NCI-H1105 treated with DMSO at 0.1 percent for 48 hours (cell line): ENCODE measurements at regions not wholly inside any gene's neighbourhood (a gene's known extent, or its start where the extent isn't known, plus 50 kb on each side); places are given as distances from the start of the nearest gene placed in this dataset.
A peak's percentile ranks its signal among the peaks of the same experiment; 100 is the strongest.
"Not testable (repeated sequence)": the region's sequence is repeated elsewhere in the genome, so short reads cannot be mapped to it uniquely, and the experiment has no call there.

ENCODE experiments used
- DNase-seq: peaks from one replicate; lab custom pipeline; 2025; lab: John Stamatoyannopoulos, UW

DNA sequence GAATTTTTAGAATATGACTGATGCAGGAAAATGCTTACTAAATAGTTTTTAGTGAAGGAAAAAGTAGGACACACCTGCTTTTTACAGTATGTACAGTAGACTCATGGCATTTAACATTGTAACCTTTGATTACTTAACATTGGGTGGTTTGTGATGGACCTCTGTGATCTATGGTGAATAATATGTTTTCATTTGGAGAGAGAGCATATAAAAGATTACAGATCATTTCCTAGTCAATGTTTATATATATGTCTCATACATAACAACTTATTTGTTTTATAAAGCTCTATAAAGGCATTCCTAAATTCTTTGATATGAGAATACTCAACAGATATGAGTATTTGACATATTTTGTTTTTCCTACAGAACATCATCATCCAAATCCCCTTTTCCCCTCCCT lies 129.3 kb upstream of the PDE7B start:
- DNase-seq: no peak

DNA sequence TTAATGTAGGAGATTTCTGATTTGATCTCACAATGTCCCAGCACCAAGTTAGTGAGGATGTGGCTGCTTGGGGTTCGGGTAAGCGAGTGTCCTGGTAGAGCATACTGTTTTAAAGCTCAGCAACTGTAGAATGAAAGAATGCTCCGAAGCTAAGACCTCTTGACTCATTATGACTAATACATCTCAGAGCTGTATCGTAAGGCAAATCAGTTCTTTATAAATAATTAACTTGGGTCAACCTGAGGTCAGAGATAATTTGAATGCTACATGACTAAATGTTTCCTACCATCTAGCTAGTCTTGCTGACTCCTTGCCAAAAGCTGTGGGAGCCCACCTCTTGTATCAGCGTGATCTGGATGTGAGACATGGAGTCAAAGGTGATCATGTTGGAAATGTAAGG lies 128.8 kb upstream of the PDE7B start:
- DNase-seq: no peak

DNA sequence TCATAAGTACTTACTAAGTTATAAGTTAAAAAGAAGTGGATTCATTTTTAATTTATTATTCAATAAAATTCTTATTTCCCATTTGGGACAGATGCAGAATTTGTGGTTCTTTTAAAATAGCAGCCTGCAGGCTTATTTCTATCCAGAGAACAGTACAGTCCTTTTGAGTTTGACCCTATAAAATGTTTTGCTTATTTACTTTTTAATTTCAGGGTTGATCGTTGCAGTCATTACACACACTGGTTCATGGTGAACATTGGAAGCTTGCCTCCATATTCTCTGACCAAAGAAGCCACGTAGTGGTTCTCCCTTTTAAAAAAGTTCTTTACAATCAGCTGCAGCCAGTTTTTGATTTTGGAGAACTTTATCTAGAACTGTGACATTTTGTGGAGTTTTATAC lies 122.9 kb upstream of the PDE7B start:
- no peak for DNase-seq

DNA sequence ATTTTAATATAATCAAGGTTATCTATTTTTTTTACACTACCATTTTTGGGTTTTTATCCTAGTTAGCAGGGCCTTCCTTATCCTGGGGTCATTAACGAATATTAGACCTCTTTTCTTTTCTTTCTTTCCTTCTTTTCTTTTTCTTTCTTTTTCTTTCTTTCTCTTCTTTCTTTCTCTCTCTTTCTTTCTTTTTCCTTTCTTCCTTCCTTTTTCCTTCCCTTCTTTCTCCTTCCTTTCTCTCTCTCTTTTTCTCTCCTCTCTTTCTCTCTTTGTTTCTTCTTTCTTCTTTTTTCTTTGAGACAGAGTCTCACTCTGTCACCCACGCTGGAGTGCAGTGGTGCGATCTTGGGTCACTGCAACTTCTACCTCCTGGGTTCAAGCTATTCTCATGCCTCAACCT lies 120.4 kb upstream of the PDE7B start:
- no peak for DNase-seq

DNA sequence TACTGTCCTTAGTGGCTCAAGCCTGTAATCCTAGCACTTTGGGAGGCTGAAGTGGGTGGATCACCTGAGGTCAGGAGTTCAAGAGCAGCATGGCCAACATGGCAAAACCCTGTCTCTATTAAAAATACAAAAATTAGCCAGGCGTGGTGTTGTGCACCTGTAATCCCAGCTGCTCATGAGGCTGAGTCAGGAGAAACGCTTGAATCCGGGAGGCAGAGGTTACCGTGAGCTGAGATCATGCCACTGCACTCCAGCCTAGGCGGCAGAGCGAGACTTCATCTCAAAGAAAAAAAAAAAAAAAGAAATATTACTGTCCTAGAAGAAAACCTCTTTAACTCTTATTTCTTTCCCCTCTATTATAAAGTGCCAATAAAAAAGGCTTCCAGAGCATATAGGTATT lies 115.2 kb upstream of the PDE7B start:
- DNase-seq: not testable (repeated sequence)

DNA sequence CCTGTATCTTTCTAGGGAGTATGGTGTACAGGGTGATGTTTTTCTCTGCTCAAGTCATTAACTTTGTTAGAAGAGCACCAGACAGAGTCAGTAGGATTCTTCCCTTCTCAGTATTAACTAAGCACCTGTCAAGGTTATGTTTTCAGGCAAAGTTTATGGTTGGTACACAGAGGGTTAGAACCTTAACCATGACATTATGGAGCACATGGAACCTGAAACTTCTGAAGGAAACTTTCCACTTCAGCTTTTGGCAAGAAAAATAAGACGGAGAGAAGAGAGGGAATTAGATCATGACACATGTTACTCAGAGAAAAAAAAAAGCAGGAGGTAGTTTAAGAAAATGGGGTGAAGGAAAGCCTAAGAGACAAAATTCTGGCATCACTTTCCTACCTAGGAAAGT lies 112.9 kb upstream of the PDE7B start:
- DNase-seq: no peak

DNA sequence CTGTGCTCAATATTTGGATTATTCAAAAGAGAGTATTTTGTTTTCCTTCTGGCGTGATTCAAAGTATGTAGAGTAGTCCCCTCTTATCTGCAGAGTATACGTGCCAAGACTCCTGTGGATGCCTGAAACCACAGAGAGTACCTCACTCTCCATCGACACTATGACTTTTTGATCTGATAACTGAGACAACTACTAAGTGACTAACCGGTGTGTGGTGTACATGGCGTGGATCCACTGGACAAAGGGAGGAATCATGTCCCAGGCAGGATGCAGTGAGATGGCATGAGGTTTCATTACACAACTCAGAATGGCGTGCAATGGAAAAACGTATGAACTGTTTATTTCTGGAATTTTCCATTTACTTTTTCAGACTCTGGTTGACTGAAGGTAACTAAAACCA lies 112.2 kb upstream of the PDE7B start:
- DNase-seq: no peak

DNA sequence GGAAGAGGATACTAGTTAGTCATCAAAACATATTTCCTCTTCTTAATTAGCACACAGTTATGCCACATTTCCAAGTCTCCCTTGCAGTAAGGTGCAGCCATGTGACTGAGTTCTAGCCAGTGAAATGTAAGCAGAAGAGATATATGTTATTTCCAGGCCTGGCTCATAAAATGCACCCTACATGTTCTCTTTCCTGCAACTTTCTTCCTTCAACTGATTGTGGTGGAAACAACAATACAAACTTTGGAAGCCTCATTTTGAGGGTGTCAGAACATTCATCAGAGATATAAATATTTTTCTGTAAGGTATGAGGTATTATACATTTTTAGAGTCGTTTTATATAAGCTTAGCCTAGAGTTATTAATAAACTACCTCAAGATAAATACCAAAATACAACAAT lies 110.9 kb upstream of the PDE7B start:
- DNase-seq: no peak

DNA sequence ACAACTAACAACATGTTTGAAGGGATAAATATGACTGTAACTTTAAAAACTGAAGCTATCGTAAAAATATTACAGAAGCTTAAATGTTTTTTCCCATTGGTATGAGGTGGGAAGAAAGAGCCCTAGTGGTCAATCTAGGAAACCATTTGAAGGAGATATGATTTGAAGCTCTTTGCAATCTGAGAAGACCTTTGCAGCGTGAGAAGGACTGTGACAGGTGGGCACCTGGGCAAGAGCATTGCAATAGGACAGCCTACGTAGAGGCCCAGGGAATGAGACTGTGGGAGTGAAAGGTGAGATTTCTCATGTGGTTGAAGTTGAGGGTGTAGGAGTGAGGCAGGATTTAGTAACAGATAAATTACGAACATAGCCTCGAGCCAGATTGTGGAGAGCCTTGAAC lies 108.0 kb upstream of the PDE7B start:
- no peak for DNase-seq

DNA sequence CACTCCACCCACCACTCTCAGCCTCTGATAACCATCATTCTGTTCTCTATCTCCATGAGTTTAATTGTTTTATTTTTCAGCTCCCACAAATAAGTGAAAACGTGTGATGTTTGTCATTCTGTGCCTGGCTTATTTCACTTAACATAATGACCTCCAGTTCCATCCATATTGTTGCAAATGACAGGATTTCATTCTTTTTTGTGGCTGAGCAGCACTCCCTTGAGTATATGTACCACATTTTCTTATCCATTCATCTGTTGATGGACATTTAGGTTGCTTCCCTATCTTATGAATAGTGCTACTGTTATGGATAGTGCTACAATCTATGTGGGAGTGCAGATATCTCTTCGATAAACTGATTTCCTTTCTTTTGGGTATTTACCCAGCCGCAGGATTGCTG lies 103.3 kb upstream of the PDE7B start:
- no peak for DNase-seq

DNA sequence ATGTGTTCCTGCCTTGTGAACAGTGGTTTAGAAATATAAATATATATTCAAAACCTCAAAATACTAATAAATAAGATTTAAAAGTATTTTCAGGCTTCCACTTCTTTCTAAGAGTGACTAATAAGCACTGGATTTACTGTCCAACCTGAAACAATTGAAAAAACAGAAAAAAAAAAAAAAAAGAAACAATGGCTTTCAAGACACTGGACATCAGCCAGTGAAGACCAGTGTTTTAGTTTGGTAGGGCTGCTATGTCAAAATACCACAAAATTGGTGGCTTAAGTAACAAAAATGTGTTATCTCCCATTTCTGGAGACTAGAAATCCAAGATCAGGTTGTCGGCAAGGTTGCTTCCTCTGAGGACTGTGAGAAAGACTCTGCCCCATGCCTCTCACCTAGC lies 101.4 kb upstream of the PDE7B start:
- no peak for DNase-seq

DNA sequence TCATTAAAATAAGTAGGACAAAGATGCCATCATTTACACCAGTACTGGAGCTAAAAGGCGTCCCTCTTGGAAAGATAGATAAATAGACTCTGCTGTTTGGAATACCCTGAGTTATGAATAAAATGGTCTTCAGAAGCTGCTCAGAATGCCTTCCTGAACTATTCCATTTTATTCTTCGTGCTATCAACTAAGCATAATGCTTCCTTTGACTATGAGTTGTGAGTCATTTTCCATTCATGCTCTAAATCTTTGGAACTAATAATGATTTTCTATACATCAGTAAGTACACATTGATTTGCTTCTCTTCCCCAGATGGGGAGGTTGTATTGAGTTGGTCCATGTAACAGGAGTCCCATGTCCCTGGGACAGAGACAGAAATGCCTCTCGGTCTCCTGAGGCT lies 98.3 kb upstream of the PDE7B start:
- no peak for DNase-seq

DNA sequence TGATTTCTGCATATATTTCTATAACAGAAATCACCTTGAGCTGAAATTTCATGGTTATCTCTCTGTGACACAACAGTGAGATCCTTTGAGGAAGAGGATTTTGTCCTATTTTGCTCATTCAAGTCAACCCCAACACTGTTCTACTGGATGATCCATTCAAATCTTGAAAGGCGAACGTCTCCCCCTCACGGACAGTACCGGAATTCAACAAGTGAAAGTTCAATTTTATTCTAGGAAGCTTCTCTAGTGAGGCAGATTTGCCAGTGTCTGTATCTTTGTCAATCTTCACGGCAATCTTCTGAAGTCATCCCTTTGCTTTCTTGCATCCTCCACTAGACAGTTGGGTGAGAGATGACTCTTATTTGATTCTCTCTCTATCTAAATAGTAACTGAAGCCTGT lies 91.7 kb upstream of the PDE7B start:
- DNase-seq: no peak

DNA sequence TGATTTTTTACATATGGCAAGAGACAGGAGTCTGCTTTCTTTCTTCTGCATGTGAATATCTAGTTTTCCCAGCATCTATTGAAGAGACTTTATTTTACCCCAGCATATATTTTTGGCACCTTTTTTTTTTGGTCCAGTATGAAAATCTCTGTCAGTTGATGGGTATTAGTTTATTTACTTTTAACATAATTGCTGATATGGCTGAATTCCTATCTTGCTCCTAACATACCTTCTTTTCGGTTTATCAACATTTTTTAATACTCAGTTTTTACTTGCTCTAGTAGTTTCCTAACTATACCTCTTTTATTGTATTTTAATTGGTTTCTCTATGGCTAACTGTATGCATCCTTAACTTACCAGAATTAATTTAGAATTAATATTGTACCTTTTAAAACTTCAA lies 77.5 kb upstream of the PDE7B start:
- no peak for DNase-seq

DNA sequence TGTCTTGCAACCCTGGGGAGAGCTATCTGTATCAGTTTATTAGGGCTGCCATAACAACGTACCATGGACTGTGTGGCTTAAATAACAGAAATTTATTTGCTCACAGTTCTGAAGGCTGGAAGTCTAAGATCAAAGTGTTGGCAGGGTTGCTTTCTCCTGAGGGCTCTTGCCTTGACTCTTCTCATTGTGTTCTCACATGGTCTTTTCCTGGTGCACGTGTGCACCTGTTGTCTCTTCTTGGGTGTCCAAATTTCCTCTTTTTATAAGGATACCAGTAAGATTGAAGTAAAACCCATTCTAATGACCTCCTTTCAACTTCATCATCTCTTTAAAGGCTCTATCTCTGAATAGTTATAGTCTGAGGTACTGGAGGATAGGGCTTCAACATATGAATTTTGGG lies 72.3 kb upstream of the PDE7B start:
- no peak for DNase-seq

DNA sequence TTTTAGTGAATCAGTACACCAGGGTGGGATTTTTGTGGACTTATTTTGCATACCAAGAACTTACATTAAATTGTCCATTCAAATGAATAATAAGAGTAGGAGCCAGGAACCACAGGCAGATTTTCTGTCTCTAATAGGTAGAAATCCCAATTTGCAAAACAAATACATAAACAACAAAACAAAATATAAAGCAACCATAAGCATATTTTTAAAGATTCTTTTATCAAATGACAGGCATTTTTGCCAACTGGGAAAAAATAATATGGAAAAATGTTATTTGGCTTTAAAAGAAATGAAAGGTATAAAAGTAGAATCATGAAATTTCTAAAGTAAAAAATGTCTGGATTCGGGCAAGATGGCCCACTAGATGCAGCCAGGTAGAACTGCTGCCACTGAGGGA lies 71.2 kb upstream of the PDE7B start:
- DNase-seq: no peak

DNA sequence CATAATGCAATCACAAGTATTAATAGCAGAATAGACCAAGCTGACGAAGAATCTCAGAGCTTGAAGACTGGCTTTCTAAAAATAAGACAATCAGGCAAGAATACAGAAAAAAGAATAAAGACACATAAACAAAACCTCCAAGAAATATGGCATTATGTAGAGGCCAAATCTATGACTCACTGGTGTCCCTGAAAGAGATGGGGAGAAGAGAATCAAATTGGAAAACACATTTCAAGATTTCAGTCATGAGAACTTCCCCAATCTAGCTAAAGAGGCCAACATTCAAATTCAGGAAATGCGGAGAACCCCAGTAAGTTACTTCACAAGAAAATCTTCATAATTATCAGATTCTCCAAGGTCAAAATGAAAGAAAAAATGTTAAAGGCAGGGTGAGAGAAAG lies 69.0 kb upstream of the PDE7B start:
- no peak for DNase-seq

DNA sequence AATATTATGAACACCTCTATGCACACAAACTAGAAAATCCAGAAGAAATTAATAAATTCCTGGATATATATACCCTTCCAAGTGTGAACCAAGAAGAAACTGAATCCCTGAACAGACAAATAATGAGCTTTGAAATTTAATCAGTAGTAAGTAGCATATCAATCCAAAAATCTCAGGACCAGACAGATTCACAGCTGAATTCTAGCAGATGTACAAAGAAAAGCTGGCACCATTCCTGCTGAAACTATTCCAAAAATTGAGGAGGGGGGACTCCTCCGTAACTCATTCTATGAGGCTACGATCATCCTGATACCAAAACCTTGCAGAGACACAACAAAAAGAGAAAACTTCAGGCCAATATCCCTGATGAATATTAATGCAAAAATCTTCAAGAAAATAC lies 67.0 kb upstream of the PDE7B start:
- no peak for DNase-seq

DNA sequence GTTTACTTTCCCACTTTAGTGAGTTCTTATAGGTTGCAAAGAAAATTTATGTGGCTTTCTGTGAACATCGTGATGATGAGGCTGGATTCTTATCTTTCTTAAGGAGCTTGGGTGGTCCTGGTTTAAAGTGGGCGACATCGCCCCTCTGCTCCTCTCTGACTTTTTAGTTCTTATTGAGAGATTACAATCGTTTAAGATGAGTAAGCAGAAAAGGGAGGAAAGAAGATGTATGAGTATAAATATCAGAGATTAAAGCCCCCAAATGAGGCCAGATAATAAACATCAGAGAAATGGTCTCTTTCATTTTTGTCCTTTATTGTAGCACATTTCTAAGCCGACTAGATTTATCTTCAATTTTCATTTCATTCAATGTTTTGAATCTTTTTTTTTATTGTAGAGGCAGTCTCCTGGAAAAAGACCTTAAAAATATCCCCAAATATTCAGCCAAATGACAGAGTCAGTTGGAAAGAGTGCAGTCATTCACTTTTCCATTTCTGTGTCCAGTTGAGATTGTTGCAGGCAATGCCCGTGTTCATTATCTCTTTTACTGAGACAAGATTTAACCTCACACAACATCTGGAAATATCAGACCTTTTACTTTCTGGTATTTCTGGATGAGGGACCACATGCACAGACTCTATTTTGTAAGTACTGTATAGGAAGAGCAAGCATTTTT lies 62.0 kb upstream of the PDE7B start:
- no peak for DNase-seq

DNA sequence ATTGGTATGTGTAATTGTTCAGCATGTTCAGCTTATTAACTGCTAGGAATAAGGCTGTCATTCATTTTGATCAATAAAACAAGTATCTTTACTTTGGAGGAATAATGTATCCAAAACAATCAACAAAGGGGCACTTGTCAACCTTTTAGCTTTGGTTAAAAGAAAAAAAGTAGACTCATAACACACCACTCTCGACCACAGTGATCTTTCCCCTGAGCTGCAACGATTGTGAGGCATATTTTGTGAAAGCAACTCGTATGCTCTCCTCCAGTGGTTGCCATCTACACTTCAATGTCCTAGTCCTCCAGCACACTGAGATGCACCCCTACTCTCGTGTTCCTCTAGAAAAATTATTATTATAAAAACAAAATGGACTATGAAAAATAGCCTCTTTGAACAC lies 60.1 kb upstream of the PDE7B start:
- no peak for DNase-seq

DNA sequence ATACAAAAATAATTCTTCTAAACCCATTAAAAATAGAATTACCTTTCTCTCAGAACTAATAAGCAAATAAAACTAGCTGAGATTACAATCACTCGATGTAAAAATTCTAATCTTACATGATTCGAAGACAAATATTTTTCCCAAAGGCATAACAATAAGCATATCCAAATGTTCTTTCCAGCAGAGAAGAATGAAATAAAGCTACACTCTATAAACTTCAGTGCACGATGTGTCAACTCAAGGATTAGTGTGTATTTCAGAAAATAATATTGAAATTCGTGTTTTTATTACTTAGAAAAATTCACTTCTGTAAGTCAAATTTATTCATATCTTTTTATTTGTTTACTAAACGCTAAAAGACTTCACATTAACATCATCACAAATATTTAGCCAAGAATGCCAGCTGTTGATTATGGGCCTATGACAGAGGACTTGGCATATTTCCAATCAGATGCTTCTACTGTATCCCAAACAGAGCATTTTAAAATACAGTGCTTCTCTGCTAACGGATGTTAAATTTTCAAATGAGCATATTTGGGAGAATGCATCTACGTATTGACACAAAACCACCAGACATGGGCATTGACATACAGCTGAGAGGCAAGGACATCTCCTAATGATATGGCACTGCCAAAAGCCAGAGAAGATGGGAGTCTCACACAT lies 54.7 kb upstream of the PDE7B start:
- DNase-seq: peak; percentile 48

DNA sequence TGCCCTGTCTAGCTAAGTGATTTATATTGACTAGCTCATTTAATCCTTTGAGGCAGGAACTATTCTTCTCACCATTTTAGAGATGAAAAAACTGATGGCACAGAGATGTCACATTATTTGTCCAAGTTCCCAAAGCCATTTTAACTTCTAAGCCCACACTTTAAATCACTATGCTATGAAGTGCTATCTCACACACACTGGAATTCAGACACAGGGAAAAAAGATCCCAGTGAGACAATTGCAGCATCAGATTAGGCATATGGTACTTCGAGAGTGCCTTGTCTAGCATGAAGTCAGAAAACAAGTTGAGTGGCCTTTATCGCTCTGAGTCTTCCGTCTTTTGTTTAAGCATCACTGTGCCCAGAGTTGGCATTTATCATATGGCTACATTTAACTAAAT lies 54.1 kb upstream of the PDE7B start:
- no peak for DNase-seq

DNA sequence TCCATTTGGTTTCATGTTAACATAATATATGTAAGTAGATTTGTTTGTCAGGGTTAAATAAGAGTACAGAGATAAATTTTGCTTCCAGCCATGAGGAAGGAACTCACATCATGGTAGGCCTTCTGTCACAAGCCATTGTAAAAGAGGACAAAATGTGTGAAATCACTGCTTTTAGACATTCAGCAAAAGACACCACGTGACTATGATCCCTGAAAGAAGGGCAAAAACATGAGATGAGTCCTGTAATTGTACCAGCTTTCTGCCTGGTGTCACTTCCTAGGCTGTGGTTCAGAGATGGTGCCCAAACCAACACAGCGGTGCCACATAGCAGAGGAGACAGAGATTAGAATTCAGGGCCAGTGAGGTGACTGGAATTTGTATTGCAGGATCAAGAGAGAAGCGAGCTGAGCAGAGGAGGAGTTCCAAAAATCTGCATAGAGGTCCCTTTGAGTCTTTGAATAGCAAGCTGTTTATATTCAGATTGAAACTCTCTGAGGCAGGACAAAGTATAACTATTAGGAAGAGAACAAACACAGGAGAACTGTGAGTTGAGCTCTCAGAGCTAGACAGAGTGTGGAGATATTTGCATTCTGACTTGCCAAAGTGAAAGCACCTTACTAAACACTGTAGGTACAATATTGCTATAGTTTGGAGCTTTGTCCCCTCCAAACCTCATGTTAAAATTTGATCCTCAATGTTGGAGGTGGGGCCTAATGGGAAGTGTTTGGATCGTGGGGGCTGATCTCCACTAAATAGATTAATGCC lies 52.6 kb upstream of the PDE7B start:
- no peak for DNase-seq
